LNCaP clone FGC (cell line): ENCODE measurements at regions not wholly inside any gene's neighbourhood (a gene's known extent, or its start where the extent isn't known, plus 50 kb on each side); places are given as distances from the start of the nearest gene placed in this dataset.

Source experiments
- DNase-seq: peaks from one replicate; pipeline ENCODE4 v3.0.0-alpha.2; 2011; ENCODE audit warnings: low read depth
- H3K4me3 ChIP-seq: 2 replicates; pipeline ENCODE4 v1.5.1; 2011; ENCODE audit warnings: mild to moderate bottlenecking, low read depth, low read length, control low read depth
- CTCF ChIP-seq: IDR thresholded peaks from 2 replicates; pipeline ENCODE4 v1.5.1; 2012; ENCODE audit warnings: mild to moderate bottlenecking; ENCODE audit not compliant: control insufficient read depth, insufficient read depth; ENCODE audit errors: extremely low read depth

DNA sequence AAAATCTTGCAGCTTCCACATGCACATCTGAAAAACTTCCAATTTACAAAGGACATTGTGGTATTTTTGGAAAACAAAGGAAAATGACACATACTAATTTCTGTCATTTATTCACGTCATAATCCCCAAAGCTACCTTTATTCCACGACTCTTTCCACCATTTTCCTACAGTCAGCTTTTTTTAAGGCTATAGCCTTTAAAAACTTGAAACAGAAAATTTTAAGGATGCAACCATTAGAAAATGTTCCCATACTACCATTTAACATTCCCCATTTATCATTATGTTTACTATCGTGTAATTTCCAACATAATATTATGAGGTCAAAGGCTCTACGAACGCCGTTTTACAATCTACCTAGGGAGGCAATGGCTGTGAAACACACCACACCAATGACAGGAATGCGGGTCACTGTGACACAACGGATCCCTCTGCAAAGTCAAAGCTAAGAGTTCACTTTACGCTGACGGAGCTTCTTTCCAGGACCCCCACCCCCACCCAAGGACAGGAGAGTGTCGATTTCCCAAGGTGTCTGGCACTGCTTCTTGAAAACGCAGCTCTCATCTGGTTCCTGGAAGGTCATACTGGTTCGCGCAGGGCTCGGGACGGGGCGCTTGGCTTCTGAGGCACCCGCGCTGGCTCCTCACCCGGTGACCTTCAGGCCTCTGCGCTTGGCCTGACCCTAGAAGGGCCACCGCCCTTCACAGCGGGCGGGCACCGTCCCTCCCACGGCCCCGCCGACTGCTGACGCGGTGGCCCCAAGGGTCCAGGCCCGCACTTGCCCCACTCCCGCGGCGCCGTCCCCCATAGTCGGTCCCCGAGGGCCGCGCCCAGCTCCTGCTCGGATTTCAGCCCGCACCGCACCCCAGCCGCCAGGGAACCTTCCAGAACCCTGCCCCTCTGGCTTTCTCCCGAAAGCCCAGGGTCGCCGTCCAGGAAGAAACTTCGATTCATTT lies 50.5 kb upstream of the ATF3 start:
- TF ChIP-seq CTCF: no peak
- H3K4me3 ChIP-seq: peak overlapping the region; percentile 71
- DNase-seq: no peak

- peak overlapping the region; percentile 71 for H3K4me3 ChIP-seq
- no peak for TF ChIP-seq CTCF
- peak; percentile 69 for DNase-seq
Measured at GRCh38 chr1:212558693-212559480, 49.7 kb upstream of the ATF3 start.
